Mesendoderm (in vitro differentiated cells): ENCODE measurements at regions not wholly inside any gene's neighbourhood (a gene's known extent, or its start where the extent isn't known, plus 50 kb on each side); places are given as distances from the start of the nearest gene placed in this dataset.

ENCODE experiments used
- DNase-seq: peaks from one replicate; pipeline ENCODE4 v3.0.0; 2013
- H2AK5ac ChIP-seq: 2 replicates; pipeline ENCODE4 v1.6.1; 2013; ENCODE audit warnings: low read length, inconsistent platforms
- H2BK120ac ChIP-seq: 2 replicates; pipeline ENCODE4 v1.6.1; 2013; ENCODE audit warnings: low read depth, mild to moderate bottlenecking, low read length, moderate library complexity, mixed read lengths
- H2BK15ac ChIP-seq: replicated peaks from 2 replicates; pipeline ENCODE4 v1.6.1; 2013; ENCODE audit warnings: low read depth, mild to moderate bottlenecking, moderate library complexity
- H2BK5ac ChIP-seq: 2 replicates; pipeline ENCODE4 v1.6.1; 2013; ENCODE audit warnings: low read length, inconsistent platforms
- H3K18ac ChIP-seq: 2 replicates; pipeline ENCODE4 v1.6.1; 2013; ENCODE audit warnings: mild to moderate bottlenecking, low read length, mixed read lengths
- H3K23ac ChIP-seq: one replicate; pipeline ENCODE4 v1.6.1; 2013; ENCODE audit warnings: low read length
- H3K27ac ChIP-seq: 2 replicates; pipeline ENCODE4 v1.5.1; 2013; ENCODE audit warnings: low read depth, mild to moderate bottlenecking, inconsistent platforms, low read length, moderate library complexity
- H3K27me3 ChIP-seq: 2 replicates; pipeline ENCODE4 v1.6.1; 2013; ENCODE audit warnings: low read length, control low read depth, mild to moderate bottlenecking, inconsistent platforms; ENCODE audit not compliant: insufficient read depth, poor library complexity
- H3K36me3 ChIP-seq: 2 replicates; pipeline ENCODE4 v1.6.1; 2013; ENCODE audit warnings: low read length, inconsistent platforms; ENCODE audit not compliant: control insufficient read depth, insufficient read depth
- H3K4ac ChIP-seq: one replicate; pipeline ENCODE4 v1.6.1; 2013; ENCODE audit warnings: low read depth, mild to moderate bottlenecking, low read length, moderate library complexity
- H3K4me1 ChIP-seq: 2 replicates; pipeline ENCODE4 v1.6.1; 2013; ENCODE audit warnings: low read depth, low read length, inconsistent platforms; ENCODE audit not compliant: control insufficient read depth
- H3K4me2 ChIP-seq: 2 replicates; pipeline ENCODE4 v1.6.1; 2013; ENCODE audit warnings: low read length
- H3K4me3 ChIP-seq: 2 replicates; pipeline ENCODE4 v1.5.1; 2013; ENCODE audit warnings: mild to moderate bottlenecking, low read length
- H3K56ac ChIP-seq: one replicate; pipeline ENCODE4 v1.6.1; 2013; ENCODE audit warnings: low read length
- H3K79me1 ChIP-seq: 2 replicates; pipeline ENCODE4 v1.6.1; 2013; ENCODE audit warnings: low read length, inconsistent platforms
- H3K79me2 ChIP-seq: 2 replicates; pipeline ENCODE4 v1.6.1; 2013; ENCODE audit warnings: mild to moderate bottlenecking, low read length; ENCODE audit not compliant: control insufficient read depth, insufficient read depth
- H3K9ac ChIP-seq: 2 replicates; pipeline ENCODE4 v1.6.1; 2013; ENCODE audit warnings: low read length, inconsistent platforms
- H4K5ac ChIP-seq: one replicate; pipeline ENCODE4 v1.6.1; 2013; ENCODE audit warnings: low read length
- H4K8ac ChIP-seq: one replicate; pipeline ENCODE4 v1.6.1; 2013; ENCODE audit warnings: low read depth, mild to moderate bottlenecking, control low read depth, low read length, moderate library complexity
- WGBS: extraction: QIAGEN DNeasy Blood & Tissue Kit; methylation state at CpG from one replicate; pipeline ENCODE4 v1.1.7; 2013; ENCODE audit warnings: low lambda C conversion rate, missing lambda C conversion rate; ENCODE audit not compliant: insufficient coverage; ENCODE audit errors: extremely low coverage; 5-methylcytosine and 5-hydroxymethylcytosine counted together

- Histone ChIP-seq H3K4ac (no peak overlapping the region), H3K27ac (no peak overlapping the region), H3K23ac (no peak overlapping the region), H3K79me2 (no peaks in the 10 kb centered on the region), H2AK5ac (no peak overlapping the region), H2BK120ac (no peak overlapping the region), H2BK5ac (no peak overlapping the region), H3K4me2 (no peak overlapping the region), H3K56ac (no peak overlapping the region), H4K5ac (no peak overlapping the region), H2BK15ac (no peak overlapping the region), H3K4me3 (no peak overlapping the region), H3K4me1 (no peaks in the 10 kb centered on the region), H3K18ac (no peak overlapping the region), H3K9ac (no peak overlapping the region), H3K36me3 (no peaks in the 10 kb centered on the region), H3K79me1 (no peaks in the 10 kb centered on the region), H3K27me3 (no peaks in the 10 kb centered on the region), H4K8ac (no peak overlapping the region)
- WGBS = no CpG with 5 or more reads among the region's 3 CpGs
- DNase-seq = no peak
Observed at GRCh38 chr1:168443356-168443755, 100.4 kb downstream of the XCL2 start.

DNA sequence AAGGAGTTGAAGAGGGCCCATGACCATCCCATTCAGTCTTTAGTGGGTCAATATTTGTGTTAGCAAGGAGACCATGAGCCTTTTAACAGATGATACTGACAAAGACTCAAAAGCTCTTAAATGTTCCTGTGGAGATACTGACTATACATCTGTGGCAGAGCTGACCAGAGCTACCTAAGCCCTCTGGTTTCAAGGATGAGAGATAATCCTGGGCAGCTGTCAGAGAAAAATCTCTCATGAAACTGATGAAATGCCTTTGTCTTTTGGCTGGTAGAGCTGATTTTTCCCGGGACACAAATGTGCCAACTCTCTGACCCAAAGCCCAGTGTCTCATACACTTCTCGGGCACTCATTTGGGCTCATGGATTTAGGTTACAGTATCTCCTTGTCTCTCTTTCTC lies 100.9 kb downstream of the XCL2 start:
- H3K18ac ChIP-seq = no peak overlapping the region
- no peak overlapping the region for H4K5ac ChIP-seq
- no peak overlapping the region for H3K9ac ChIP-seq
- H3K27ac ChIP-seq = no peak overlapping the region
- no peaks in the 10 kb centered on the region for H3K79me2 ChIP-seq
- no peak overlapping the region for H2AK5ac ChIP-seq
- no peak for DNase-seq
- no peak overlapping the region for H3K4me3 ChIP-seq
- no peak overlapping the region for H4K8ac ChIP-seq
- H3K27me3 ChIP-seq = no peaks in the 10 kb centered on the region
- H3K4me2 ChIP-seq = no peak overlapping the region
- no peak overlapping the region for H2BK120ac ChIP-seq
- H3K36me3 ChIP-seq = no peaks in the 10 kb centered on the region
- H3K4me1 ChIP-seq = no peaks in the 10 kb centered on the region
- H3K79me1 ChIP-seq = no peaks in the 10 kb centered on the region
- WGBS = no CpG with 5 or more reads among the region's 2 CpGs
- no peak overlapping the region for H3K56ac ChIP-seq
- H2BK5ac ChIP-seq = no peak overlapping the region
- H3K4ac ChIP-seq = no peak overlapping the region
- no peak overlapping the region for H3K23ac ChIP-seq
- H2BK15ac ChIP-seq = no peak overlapping the region

DNA sequence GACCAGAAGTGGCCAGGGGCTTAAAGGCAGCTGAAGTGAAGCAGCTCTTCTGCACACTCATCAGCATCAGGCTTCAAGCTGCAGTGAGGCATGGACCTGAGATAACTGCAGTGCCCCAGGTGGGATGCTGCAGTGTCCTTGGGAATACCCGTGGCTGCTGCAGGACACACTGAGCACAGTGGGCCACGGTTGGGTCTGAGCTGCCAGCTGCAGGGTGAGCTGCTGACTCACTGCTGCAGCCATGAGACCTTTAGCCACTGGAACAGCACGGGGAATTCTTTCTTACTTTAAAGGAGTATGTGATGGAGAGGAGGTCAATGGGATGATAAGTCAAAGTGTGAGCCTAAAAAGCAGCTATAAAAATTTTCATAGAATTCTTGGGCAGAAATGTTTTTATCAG lies 102.1 kb downstream of the XCL2 start:
- no peaks in the 10 kb centered on the region for H3K79me2 ChIP-seq
- no peak overlapping the region for H4K8ac ChIP-seq
- H2BK15ac ChIP-seq = no peak overlapping the region
- H3K79me1 ChIP-seq = no peaks in the 10 kb centered on the region
- no peak overlapping the region for H2AK5ac ChIP-seq
- H3K9ac ChIP-seq = no peak overlapping the region
- no peak overlapping the region for H3K4ac ChIP-seq
- H2BK5ac ChIP-seq = no peak overlapping the region
- no CpG with 5 or more reads among the region's 3 CpGs for WGBS
- H3K4me3 ChIP-seq = no peak overlapping the region
- no peak overlapping the region for H3K56ac ChIP-seq
- H3K4me1 ChIP-seq = no peaks in the 10 kb centered on the region
- no peaks in the 10 kb centered on the region for H3K27me3 ChIP-seq
- no peak overlapping the region for H3K27ac ChIP-seq
- no peak overlapping the region for H3K23ac ChIP-seq
- no peak overlapping the region for H2BK120ac ChIP-seq
- H4K5ac ChIP-seq = no peak overlapping the region
- no peak for DNase-seq
- no peaks in the 10 kb centered on the region for H3K36me3 ChIP-seq
- no peak overlapping the region for H3K4me2 ChIP-seq
- no peak overlapping the region for H3K18ac ChIP-seq

GRCh38 chr1:168439456-168440375 lies 104.1 kb downstream of the XCL2 start:
- Histone ChIP-seq H3K23ac (no peak overlapping the region), H3K79me2 (no peaks in the 10 kb centered on the region), H3K36me3 (no peaks in the 10 kb centered on the region), H2BK5ac (no peak overlapping the region), H2BK15ac (no peak overlapping the region), H4K8ac (no peak overlapping the region), H4K5ac (no peak overlapping the region), H2BK120ac (no peak overlapping the region), H3K9ac (peak overlapping the region; percentile 4), H3K4me3 (no peak overlapping the region), H3K4me2 (no peak overlapping the region), H3K18ac (no peak overlapping the region), H3K4me1 (no peaks in the 10 kb centered on the region), H3K56ac (no peak overlapping the region), H3K27me3 (no peaks in the 10 kb centered on the region), H3K4ac (no peak overlapping the region), H2AK5ac (no peak overlapping the region), H3K79me1 (no peaks in the 10 kb centered on the region), H3K27ac (no peak overlapping the region)
- peak; percentile 93 for DNase-seq
- no CpG with 5 or more reads among the region's 20 CpGs for WGBS

- no peak for DNase-seq
- Histone ChIP-seq H4K8ac (no peak overlapping the region), H3K79me2 (no peaks in the 10 kb centered on the region), H2BK120ac (no peak overlapping the region), H3K4ac (no peak overlapping the region), H3K56ac (no peak overlapping the region), H3K27ac (no peak overlapping the region), H4K5ac (no peak overlapping the region), H3K79me1 (no peaks in the 10 kb centered on the region), H2BK15ac (no peak overlapping the region), H3K23ac (no peak overlapping the region), H3K4me2 (no peak overlapping the region), H3K36me3 (no peaks in the 10 kb centered on the region), H2AK5ac (no peak overlapping the region), H3K4me1 (no peaks in the 10 kb centered on the region), H3K9ac (no peak overlapping the region), H2BK5ac (no peak overlapping the region), H3K18ac (no peak overlapping the region), H3K4me3 (no peak overlapping the region), H3K27me3 (no peaks in the 10 kb centered on the region)
- WGBS = no CpG with 5 or more reads among the region's 3 CpGs
Observed at GRCh38 chr1:168438626-168439025, 105.2 kb downstream of the XCL2 start.

DNA sequence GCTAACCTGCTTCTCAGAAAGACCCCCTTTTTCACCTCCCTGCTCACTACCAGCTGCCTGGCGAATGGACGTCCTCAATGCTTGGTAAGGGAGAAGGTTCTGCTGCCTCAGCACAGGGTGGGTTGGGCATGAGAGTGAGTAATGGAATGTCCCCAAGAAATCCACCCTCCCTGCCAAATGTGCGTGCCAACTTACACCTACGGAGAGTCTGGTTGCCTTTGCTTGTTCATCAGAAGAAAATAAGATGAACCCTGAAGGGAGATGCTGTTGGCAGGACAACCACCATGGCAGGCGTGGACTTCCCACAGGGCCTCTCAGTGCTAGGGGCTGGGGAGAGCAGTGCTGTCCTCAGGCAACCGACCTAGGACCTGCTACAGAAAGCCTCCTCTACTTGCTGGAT lies 106.0 kb downstream of the XCL2 start:
- H4K8ac ChIP-seq = no peak overlapping the region
- H3K4me3 ChIP-seq = no peak overlapping the region
- H3K36me3 ChIP-seq = no peaks in the 10 kb centered on the region
- H3K79me1 ChIP-seq = no peaks in the 10 kb centered on the region
- H3K27ac ChIP-seq = no peak overlapping the region
- no CpG with 5 or more reads among the region's 6 CpGs for WGBS
- no peaks in the 10 kb centered on the region for H3K27me3 ChIP-seq
- DNase-seq = no peak
- no peaks in the 10 kb centered on the region for H3K79me2 ChIP-seq
- no peak overlapping the region for H4K5ac ChIP-seq
- no peak overlapping the region for H3K4me2 ChIP-seq
- no peak overlapping the region for H2BK5ac ChIP-seq
- no peak overlapping the region for H3K9ac ChIP-seq
- H3K23ac ChIP-seq = no peak overlapping the region
- H2BK15ac ChIP-seq = no peak overlapping the region
- no peak overlapping the region for H2BK120ac ChIP-seq
- H3K4ac ChIP-seq = no peak overlapping the region
- no peak overlapping the region for H3K18ac ChIP-seq
- no peak overlapping the region for H3K56ac ChIP-seq
- H3K4me1 ChIP-seq = no peaks in the 10 kb centered on the region
- H2AK5ac ChIP-seq = no peak overlapping the region
